Tibial nerve (tissue), 4 donors: ENCODE measurements at regions not wholly inside any gene's neighbourhood (a gene's known extent, or its start where the extent isn't known, plus 50 kb on each side); places are given as distances from the start of the nearest gene placed in this dataset.

Experiments used
- EP300 ChIP-seq, 2 donors: sonication (generic); formaldehyde crosslinking; IDR thresholded peaks; one replicate each; pipeline ENCODE4 v1.6.1; 2017; ENCODE audit warnings: antibody characterized with exemption in 2 of 2, mild to moderate bottlenecking in 1 of 2
- TF ChIP-seq, protein P1 (sequence below), 5 experiments: fragments of 200-600 bp in 3 of 5; fragments of 450-650 bp in 2 of 5; sonication (generic) in 3 of 5; IDR thresholded peaks; one replicate each; pipeline ENCODE4 v1.5.1; 2016 to 2019; ENCODE audit warnings: antibody characterized with exemption in 5 of 5, mild to moderate bottlenecking in 3 of 5, moderate library complexity in 2 of 5

DNA sequence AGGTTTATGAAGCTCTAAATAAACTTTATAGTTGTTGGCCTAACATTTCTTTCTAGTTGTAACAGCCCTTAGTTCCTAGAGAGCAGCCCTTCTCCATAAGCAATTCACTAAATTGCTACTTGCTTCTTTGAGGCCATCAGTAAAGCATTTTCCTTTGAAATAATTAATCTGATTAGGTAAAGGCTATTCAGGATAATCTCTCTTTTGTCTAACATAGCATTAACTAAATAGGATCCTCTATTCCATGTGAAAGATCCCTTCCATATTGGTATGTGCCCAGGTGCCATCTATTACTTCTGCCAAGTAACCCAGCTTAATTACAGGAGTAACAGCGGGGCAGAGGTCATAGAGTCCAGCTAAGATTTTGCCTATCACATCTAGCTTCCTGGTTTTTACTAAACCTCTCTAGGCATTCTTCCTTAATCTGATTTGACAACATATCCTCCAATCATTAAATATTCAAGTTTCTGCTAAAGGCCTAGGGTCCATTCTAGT, 1408.0 kb downstream of the PCDH18 start:
- TF ChIP-seq, protein P1, sequence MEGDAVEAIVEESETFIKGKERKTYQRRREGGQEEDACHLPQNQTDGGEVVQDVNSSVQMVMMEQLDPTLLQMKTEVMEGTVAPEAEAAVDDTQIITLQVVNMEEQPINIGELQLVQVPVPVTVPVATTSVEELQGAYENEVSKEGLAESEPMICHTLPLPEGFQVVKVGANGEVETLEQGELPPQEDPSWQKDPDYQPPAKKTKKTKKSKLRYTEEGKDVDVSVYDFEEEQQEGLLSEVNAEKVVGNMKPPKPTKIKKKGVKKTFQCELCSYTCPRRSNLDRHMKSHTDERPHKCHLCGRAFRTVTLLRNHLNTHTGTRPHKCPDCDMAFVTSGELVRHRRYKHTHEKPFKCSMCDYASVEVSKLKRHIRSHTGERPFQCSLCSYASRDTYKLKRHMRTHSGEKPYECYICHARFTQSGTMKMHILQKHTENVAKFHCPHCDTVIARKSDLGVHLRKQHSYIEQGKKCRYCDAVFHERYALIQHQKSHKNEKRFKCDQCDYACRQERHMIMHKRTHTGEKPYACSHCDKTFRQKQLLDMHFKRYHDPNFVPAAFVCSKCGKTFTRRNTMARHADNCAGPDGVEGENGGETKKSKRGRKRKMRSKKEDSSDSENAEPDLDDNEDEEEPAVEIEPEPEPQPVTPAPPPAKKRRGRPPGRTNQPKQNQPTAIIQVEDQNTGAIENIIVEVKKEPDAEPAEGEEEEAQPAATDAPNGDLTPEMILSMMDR (IDR thresholded peaks at IDR 0.05), result no peak
- TF ChIP-seq EP300 (IDR thresholded peaks at IDR 0.05), result no peak
